SKM-1 (cell line): ENCODE measurements at regions not wholly inside any gene's neighbourhood (a gene's known extent, or its start where the extent isn't known, plus 50 kb on each side); places are given as distances from the start of the nearest gene placed in this dataset.

Source experiments
- DNase-seq: peaks from one replicate; lab custom pipeline; 2025; ENCODE audit not compliant: unreplicated experiment; lab: John Stamatoyannopoulos, UW

GRCh38 chrX:124984140-124984813 lies 335.4 kb upstream of the TEX13C start:
- no peak for DNase-seq

- no peak for DNase-seq
Measured at GRCh38 chrX:124986284-124986683, 333.4 kb upstream of the TEX13C start.

DNA sequence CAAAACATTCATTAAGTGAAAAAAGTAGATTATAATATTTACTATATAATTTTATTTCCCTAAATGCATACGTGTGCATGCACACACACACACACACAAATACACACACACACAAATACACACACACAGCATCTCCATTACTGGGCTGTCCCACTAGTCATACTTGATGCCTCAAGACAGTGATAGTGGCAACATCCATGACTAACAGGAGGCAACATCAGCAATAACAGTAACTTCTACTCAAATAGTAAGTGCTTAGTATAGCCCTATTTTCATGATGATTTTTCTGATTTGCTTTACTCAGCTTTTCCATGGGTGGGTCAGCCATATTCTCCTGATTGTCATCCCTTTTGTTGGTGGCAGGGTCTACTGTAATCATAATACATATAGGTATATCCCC lies 325.9 kb upstream of the TEX13C start:
- no peak for DNase-seq

- no peak for DNase-seq
Measured at GRCh38 chrX:124994404-124994803, 325.3 kb upstream of the TEX13C start.

DNA sequence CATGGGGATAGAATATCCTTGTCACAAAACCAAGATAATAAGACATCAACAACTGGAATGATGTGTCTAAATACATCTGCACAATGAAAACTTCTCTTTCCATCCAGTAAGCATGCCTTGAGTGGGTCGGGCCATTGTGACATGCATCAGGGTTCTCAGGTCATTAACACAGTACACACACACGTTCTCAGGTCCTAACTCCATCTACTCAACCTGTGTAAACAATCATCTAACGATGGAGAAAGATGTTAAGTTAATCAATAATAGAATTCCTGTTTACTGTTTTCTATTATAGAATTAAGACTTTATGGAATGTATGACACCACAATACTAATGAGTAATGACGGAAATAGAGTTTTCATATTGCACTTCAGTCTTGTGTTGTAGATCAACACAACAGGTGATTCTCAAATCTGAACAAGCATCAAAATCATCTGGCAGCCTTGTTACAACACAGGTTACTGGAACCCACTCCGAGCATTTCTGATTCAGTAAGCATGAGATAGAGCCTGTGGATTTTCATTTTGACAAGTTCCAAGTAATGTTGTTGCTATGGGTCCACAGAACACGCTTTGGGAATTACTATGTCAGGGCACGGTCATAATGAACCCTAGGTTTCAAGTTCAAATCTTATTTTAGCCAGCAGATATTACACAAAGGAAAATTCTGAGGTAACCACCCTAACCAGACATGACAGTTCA lies 315.8 kb upstream of the TEX13C start:
- DNase-seq = no peak

GRCh38 chrX:125004799-125005198 lies 314.9 kb upstream of the TEX13C start:
- no peak for DNase-seq

GRCh38 chrX:125005863-125006262 lies 313.8 kb upstream of the TEX13C start:
- DNase-seq = no peak

DNA sequence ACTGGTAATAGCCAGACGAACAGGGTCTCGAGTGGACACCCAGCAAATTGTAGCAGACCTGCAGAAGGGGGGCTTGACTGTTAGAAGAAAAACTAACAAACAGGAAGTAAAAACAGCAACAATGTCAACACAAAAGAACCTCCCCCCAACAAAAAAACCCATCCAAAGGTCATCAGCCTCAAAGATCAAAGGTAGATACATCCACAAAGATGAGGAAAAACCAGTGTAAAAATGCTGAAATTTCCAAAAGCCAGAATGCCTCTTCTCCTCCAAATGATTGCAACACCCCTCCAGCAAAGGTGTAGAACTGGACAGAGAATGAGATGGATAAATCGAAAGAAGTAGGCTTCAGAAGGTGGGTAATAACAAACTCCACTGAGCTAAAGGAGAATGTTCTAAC lies 313.0 kb upstream of the TEX13C start:
- DNase-seq = no peak

DNA sequence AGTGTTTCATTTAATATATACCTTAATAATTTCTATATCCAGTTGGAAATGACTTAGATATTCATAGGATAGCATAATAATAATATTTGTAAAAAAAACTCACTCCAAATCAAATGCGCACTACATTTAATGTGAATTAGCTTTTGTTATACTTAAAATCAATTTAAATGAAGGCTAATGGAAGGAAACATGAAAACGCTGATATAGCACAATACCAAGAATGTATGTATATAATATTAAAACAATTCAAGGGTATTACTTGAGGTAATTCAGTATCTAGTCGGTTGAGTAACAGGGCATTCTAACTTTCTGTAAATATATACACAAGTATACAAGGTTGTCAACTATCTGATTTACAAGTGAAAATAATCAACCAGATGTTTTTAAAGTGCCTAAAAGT lies 307.1 kb upstream of the TEX13C start:
- DNase-seq = no peak

DNA sequence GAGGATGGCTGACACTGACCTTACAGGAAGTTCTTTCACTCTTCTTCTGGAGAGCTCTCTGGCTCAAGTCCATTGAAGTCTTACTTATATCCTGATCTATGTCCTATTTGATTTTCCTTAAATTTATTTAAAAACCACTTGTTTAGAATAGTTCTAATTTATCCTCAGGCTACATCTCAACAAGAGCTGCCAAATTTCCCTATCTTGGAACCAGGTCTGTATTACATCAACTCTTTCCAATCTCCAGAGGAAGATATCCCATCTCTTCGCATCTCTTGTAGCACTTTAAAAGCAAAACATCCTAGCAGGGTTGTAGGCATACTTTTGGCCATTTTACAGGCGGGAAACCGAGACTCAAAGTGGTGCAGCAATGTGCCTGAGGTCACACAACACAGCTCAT lies 290.5 kb upstream of the TEX13C start:
- DNase-seq = no peak
